KMS-11 (cell line): ENCODE measurements at regions not wholly inside any gene's neighbourhood (a gene's known extent, or its start where the extent isn't known, plus 50 kb on each side); places are given as distances from the start of the nearest gene placed in this dataset.
"Not testable (repeated sequence)": the region's sequence is repeated elsewhere in the genome, so short reads cannot be mapped to it uniquely, and the experiment has no call there.

Experiments used
- H2AFZ ChIP-seq: fragments of 200-600 bp; sonication (generic); 2 replicates; pipeline ENCODE4 v1.6.1; 2016; ENCODE audit warnings: antibody characterized with exemption, mixed run types, low read depth
- H3K27ac ChIP-seq: fragments of 200-600 bp; sonication (generic); 2 replicates; pipeline ENCODE4 v1.6.1; 2016; ENCODE audit warnings: mild to moderate bottlenecking, mixed run types
- H3K27me3 ChIP-seq: fragments of 200-600 bp; sonication (generic); 2 replicates; pipeline ENCODE4 v1.6.1; 2017; ENCODE audit warnings: mild to moderate bottlenecking, low read depth, mixed run types, moderate library complexity; ENCODE audit not compliant: insufficient read depth
- H3K36me3 ChIP-seq: fragments of 200-600 bp; sonication (generic); 2 replicates; pipeline ENCODE4 v1.6.1; 2017; ENCODE audit warnings: mild to moderate bottlenecking, mixed run types; ENCODE audit not compliant: insufficient read depth
- H3K4me1 ChIP-seq: fragments of 200-600 bp; sonication (generic); 2 replicates; pipeline ENCODE4 v1.6.1; 2016; ENCODE audit warnings: mild to moderate bottlenecking, low read depth, mixed run types; ENCODE audit not compliant: poor library complexity, severe bottlenecking
- H3K4me2 ChIP-seq: fragments of 200-600 bp; sonication (generic); 2 replicates; pipeline ENCODE4 v1.7.0; 2016; ENCODE audit warnings: mild to moderate bottlenecking, mixed run types
- H3K4me3 ChIP-seq: fragments of 200-600 bp; sonication (generic); IDR thresholded peaks from 2 replicates; pipeline ENCODE4 v1.6.1; 2017; ENCODE audit warnings: low read depth, low read length, mixed read lengths; ENCODE audit not compliant: insufficient read depth
- H3K79me2 ChIP-seq: fragments of 200-600 bp; sonication (generic); 2 replicates; pipeline ENCODE4 v1.6.1; 2016; ENCODE audit warnings: low read depth, mixed run types; ENCODE audit not compliant: insufficient read depth
- H3K9ac ChIP-seq: fragments of 200-600 bp; sonication (generic); 2 replicates; pipeline ENCODE4 v1.6.1; 2016; ENCODE audit warnings: mild to moderate bottlenecking, mixed run types
- H4K20me1 ChIP-seq: fragments of 200-600 bp; sonication (generic); 2 replicates; pipeline ENCODE4 v1.6.1; 2016; ENCODE audit warnings: mild to moderate bottlenecking, mixed run types; ENCODE audit not compliant: insufficient read depth
- CTCF ChIP-seq: fragments of 200-600 bp; sonication (generic); conservative IDR thresholded peaks from 2 replicates; pipeline ENCODE4 v1.6.1; 2017; ENCODE audit warnings: low read depth, mild to moderate bottlenecking, antibody characterized with exemption, low read length, moderate library complexity, mixed read lengths

GRCh38 chr2:175256806-175257585 lies 75.5 kb upstream of the ATP5MC3 start:
- Histone ChIP-seq H3K27me3 (no peaks in the 10 kb centered on the region), H2AFZ (no peak overlapping the region), H3K79me2 (no peaks in the 10 kb centered on the region), H3K9ac (no peak overlapping the region), H4K20me1 (no peaks in the 10 kb centered on the region), H3K4me2 (no peak overlapping the region), H3K27ac (no peak overlapping the region), H3K4me3 (no peak overlapping the region), H3K36me3 (no peaks in the 10 kb centered on the region), H3K4me1 (no peaks in the 10 kb centered on the region)
- no peak for TF ChIP-seq CTCF

GRCh38 chr2:175256391-175256790 lies 74.9 kb upstream of the ATP5MC3 start:
- not testable (repeated sequence) for H3K9ac ChIP-seq, H3K27ac ChIP-seq, H3K4me3 ChIP-seq, H3K27me3 ChIP-seq, H3K36me3 ChIP-seq, H4K20me1 ChIP-seq, H3K4me1 ChIP-seq, H3K4me2 ChIP-seq, H2AFZ ChIP-seq, H3K79me2 ChIP-seq

GRCh38 chr2:175253871-175254270 lies 72.4 kb upstream of the ATP5MC3 start:
- Histone ChIP-seq H4K20me1 (no peaks in the 10 kb centered on the region), H3K36me3 (no peaks in the 10 kb centered on the region), H2AFZ (no peak overlapping the region), H3K9ac (no peak overlapping the region), H3K79me2 (no peaks in the 10 kb centered on the region), H3K27ac (no peak overlapping the region), H3K27me3 (no peaks in the 10 kb centered on the region), H3K4me1 (no peaks in the 10 kb centered on the region), H3K4me2 (no peak overlapping the region), H3K4me3 (no peak overlapping the region)
- no peak for TF ChIP-seq CTCF

DNA sequence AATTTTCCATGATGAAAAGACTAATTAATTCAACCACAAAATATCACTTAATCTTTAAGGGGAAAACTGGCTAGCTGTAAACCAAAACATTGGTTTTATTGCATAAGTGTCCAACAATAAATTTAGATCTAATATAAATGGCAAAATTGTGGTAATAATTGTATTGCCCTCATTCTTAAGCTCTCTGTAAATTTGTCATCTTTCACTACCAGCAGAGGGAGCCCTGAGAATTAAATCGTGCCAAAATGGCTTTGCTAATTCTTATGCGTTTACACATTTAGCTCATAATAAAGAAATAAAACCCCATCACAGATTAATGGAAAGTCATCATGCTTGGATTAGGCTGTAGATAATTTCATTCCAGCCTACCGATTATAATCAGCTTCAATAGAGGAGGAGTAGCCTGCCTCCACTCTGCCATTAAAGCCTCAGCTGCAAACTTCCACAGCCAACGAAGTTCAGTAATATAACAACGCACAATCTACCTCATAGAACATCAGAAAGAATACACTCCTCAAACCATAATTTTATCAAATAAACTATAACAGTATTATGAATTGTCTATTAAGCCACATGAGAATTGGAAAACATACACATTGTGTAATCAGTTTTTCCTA lies 70.0 kb upstream of the ATP5MC3 start:
- no peaks in the 10 kb centered on the region for H3K4me1 ChIP-seq
- H3K27ac ChIP-seq = no peak overlapping the region
- H3K4me3 ChIP-seq = no peak overlapping the region
- TF ChIP-seq CTCF = peak; percentile 84
- H4K20me1 ChIP-seq = no peaks in the 10 kb centered on the region
- no peaks in the 10 kb centered on the region for H3K36me3 ChIP-seq
- H3K27me3 ChIP-seq = no peaks in the 10 kb centered on the region
- no peak overlapping the region for H3K4me2 ChIP-seq
- no peak overlapping the region for H3K9ac ChIP-seq
- H3K79me2 ChIP-seq = no peaks in the 10 kb centered on the region
- no peak overlapping the region for H2AFZ ChIP-seq

DNA sequence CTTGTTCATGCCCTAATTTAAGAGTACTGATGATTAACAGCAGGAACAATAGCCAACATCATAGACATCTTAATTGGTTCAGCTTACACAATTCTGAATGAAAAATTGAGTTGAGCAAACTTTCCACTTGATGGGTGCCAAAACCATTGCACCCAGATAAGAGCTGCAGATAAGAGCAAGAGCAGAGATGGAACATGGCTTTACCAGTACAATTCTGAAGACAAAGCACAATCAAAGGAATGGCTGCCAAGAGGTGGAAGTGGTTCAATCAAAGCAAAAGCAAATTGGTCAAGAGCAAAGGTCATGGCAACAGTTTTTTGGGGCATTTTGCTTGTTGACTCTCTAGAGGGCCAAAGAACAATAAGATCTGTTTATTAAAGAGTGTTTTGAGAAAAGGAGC lies 65.6 kb upstream of the ATP5MC3 start:
- H3K79me2 ChIP-seq = no peaks in the 10 kb centered on the region
- no peak overlapping the region for H3K4me3 ChIP-seq
- no peaks in the 10 kb centered on the region for H4K20me1 ChIP-seq
- no peaks in the 10 kb centered on the region for H3K27me3 ChIP-seq
- no peak for TF ChIP-seq CTCF
- no peaks in the 10 kb centered on the region for H3K36me3 ChIP-seq
- H3K4me2 ChIP-seq = no peak overlapping the region
- H2AFZ ChIP-seq = no peak overlapping the region
- no peaks in the 10 kb centered on the region for H3K4me1 ChIP-seq
- no peak overlapping the region for H3K9ac ChIP-seq
- H3K27ac ChIP-seq = no peak overlapping the region
